ENCODE measurements at regions not wholly inside any gene's neighbourhood (a gene's known extent, or its start where the extent isn't known, plus 50 kb on each side); places are given as distances from the start of the nearest gene placed in this dataset.

- SMC1A ChIA-PET (ENCODE audit: uncharacterized antibody, unreplicated experiment), result no interaction called here
- no peaks in the 10 kb centered on the region for H3K36me3 ChIP-seq (ENCODE audit: control insufficient read depth in 2 of 2, insufficient read depth in 2 of 2, low read length in 1 of 2)
- TF ChIP-seq PAX5 (IDR thresholded peaks at IDR 0.05; ENCODE audit: borderline replicate concordance, low read depth, low read length), result no peak
- TF ChIP-seq SIN3A (IDR thresholded peaks at IDR 0.05; ENCODE audit: low read depth, low read length), result no peak
- ATAC-seq (no peak), FAIRE-seq (no peak), DNase-seq (ENCODE audit: low read depth, low spot score) (no peak)
- in situ Hi-C loops (cut with MboI) (no loop called here), intact Hi-C loops (cut with micrococcal nuclease; ENCODE audit: unreplicated experiment) (no loop called here)
- POLR2A ChIA-PET, result no interaction called here
- no peaks in the 10 kb centered on the region for H3K27me3 ChIP-seq (replicated peaks in 1 of 2; ENCODE audit: control insufficient read depth in 2 of 2, insufficient read depth in 2 of 2, low read length in 1 of 2)
- whole genome bisulfite sequencing (ENCODE audit: insufficient coverage, insufficient replicate concordance, low lambda C conversion rate, missing lambda C conversion rate), result 2% methylated on average over 2 of the region's 2 CpGs
- CTCF ChIA-PET, result no interaction called here
- H3K79me2 ChIP-seq (ENCODE audit: control insufficient read depth, insufficient read depth, low read length), result no peaks in the 10 kb centered on the region
- no peak overlapping the region for H3K4me3 ChIP-seq
- no peaks in the 10 kb centered on the region for H3K4me1 ChIP-seq (ENCODE audit: control insufficient read depth, insufficient read depth, low read length)
- no peak overlapping the region for H2AFZ ChIP-seq (ENCODE audit: control insufficient read depth, low read depth, low read length)
- no peak overlapping the region for H3K4me2 ChIP-seq (ENCODE audit: control insufficient read depth, insufficient read depth)
- no peaks in the 10 kb centered on the region for H3K9me3 ChIP-seq (replicated peaks; ENCODE audit: control insufficient read depth, insufficient read depth, low read length)
- no peak overlapping the region for H3K27ac ChIP-seq (ENCODE audit: control insufficient read depth, insufficient read depth)
- BruUV-seq (replicated peaks), result no TSS peak
- RAD21 ChIA-PET (ENCODE audit: unreplicated experiment), result no interaction called here
- no peaks in the 10 kb centered on the region for H4K20me1 ChIP-seq (ENCODE audit: control insufficient read depth, insufficient read depth)
- H3K9ac ChIP-seq (ENCODE audit: control insufficient read depth, insufficient read depth, low read length), result no peak overlapping the region
Observed at GRCh38 chr4:96809563-96809962, 969.7 kb downstream of the PDHA2 start.

- no peak overlapping the region for H3K9ac ChIP-seq (ENCODE audit: control insufficient read depth, insufficient read depth, low read length)
- H3K27me3 ChIP-seq (replicated peaks in 1 of 2; ENCODE audit: control insufficient read depth in 2 of 2, insufficient read depth in 2 of 2, low read length in 1 of 2), result no peaks in the 10 kb centered on the region
- ChIA-PET CTCF (no interaction called here), POLR2A (no interaction called here), RAD21 (ENCODE audit: unreplicated experiment) (no interaction called here), SMC1A (ENCODE audit: uncharacterized antibody, unreplicated experiment) (no interaction called here)
- no peaks in the 10 kb centered on the region for H4K20me1 ChIP-seq (ENCODE audit: control insufficient read depth, insufficient read depth)
- TF ChIP-seq ZNF24 (IDR thresholded peaks at IDR 0.05) (no peak), HSF1 (IDR thresholded peaks at IDR 0.05; ENCODE audit: low read depth, low read length) (no peak), USF1 (IDR thresholded peaks at IDR 0.05; ENCODE audit: borderline replicate concordance, extremely low read length, insufficient read depth, low read depth, low read length) (no peak), NR2C1 (IDR thresholded peaks at IDR 0.05) (no peak), JUNB (IDR thresholded peaks at IDR 0.05) (no peak), SMAD1 (IDR thresholded peaks at IDR 0.05; ENCODE audit: low read depth, partially characterized antibody) (no peak), FOXK2 (IDR thresholded peaks at IDR 0.05) (no peak), CUX1 (IDR thresholded peaks at IDR 0.05; ENCODE audit: insufficient replicate concordance, low read depth, low read length) (no peak)
- no peak overlapping the region for H3K27ac ChIP-seq (ENCODE audit: control insufficient read depth, insufficient read depth)
- intact Hi-C loops (cut with micrococcal nuclease; ENCODE audit: unreplicated experiment) (no loop called here), in situ Hi-C loops (cut with MboI) (no loop called here)
- ATAC-seq, result no peak
- BruUV-seq (replicated peaks), result no TSS peak
- no peak for FAIRE-seq
- 18% methylated on average over 4 of the region's 4 CpGs for WGBS (ENCODE audit: insufficient coverage, insufficient replicate concordance, low lambda C conversion rate, missing lambda C conversion rate)
- no peak overlapping the region for H2AFZ ChIP-seq (ENCODE audit: control insufficient read depth, low read depth, low read length)
- H3K9me3 ChIP-seq (replicated peaks; ENCODE audit: control insufficient read depth, insufficient read depth, low read length), result no peaks in the 10 kb centered on the region
- DNase-seq (ENCODE audit: low read depth, low spot score), result no peak
- H3K4me2 ChIP-seq (ENCODE audit: control insufficient read depth, insufficient read depth), result no peak overlapping the region
- no peaks in the 10 kb centered on the region for H3K36me3 ChIP-seq (ENCODE audit: control insufficient read depth in 2 of 2, insufficient read depth in 2 of 2, low read length in 1 of 2)
- H3K79me2 ChIP-seq (ENCODE audit: control insufficient read depth, insufficient read depth, low read length), result no peaks in the 10 kb centered on the region
- H3K4me3 ChIP-seq, result no peak overlapping the region
- no peaks in the 10 kb centered on the region for H3K4me1 ChIP-seq (ENCODE audit: control insufficient read depth, insufficient read depth, low read length)
Observed at GRCh38 chr4:96827086-96827485, 987.2 kb downstream of the PDHA2 start.

Data from GM12878 (cell line).